PC-3 (cell line): ENCODE measurements at regions not wholly inside any gene's neighbourhood (a gene's known extent, or its start where the extent isn't known, plus 50 kb on each side); places are given as distances from the start of the nearest gene placed in this dataset.

Experiments used
- ATAC-seq: fragments of 200-7000 bp; cut with Tn5 transposase; 2 replicates; pipeline ENCODE4 v1.9.1; 2020; ENCODE audit warnings: mild to moderate bottlenecking, moderate library complexity
- BruUV-seq: library from RNA; stranded (reverse); fragments of 400-500 nt; replicated peaks from 2 replicates; lab custom pipeline; 2021; lab: Mats Ljungman, UMichigan
- CTCF ChIA-PET: fragments of 300-600 bp; sonication (Branson Sonifier 250); formaldehyde crosslinking; loops from one replicate; lab custom pipeline; 2022; ENCODE audit warnings: antibody characterized with exemption; lab: Charles Lee
- POLR2A ChIA-PET: fragments of 300-600 bp; sonication (Branson Sonifier 250); formaldehyde crosslinking; loops from one replicate; lab custom pipeline; 2022; ENCODE audit warnings: antibody characterized with exemption; ENCODE audit not compliant: unreplicated experiment; lab: Charles Lee
- DNase-seq: peaks from one replicate; pipeline ENCODE4 v3.0.0-alpha.2; 2015
- H2AFZ ChIP-seq: fragments of 300-600 bp; sonication (generic); 2 replicates; pipeline ENCODE4 v1.6.0; 2016; ENCODE audit warnings: antibody characterized with exemption, low read length
- H3F3A ChIP-seq: fragments of 300-600 bp; sonication (generic); one replicate; pipeline ENCODE4 v1.6.0; 2017; ENCODE audit warnings: antibody characterized with exemption, low read length, control low read depth, mild to moderate bottlenecking; ENCODE audit not compliant: unreplicated experiment
- H3K27ac ChIP-seq: fragments of 300-600 bp; sonication (generic); 2 replicates; pipeline ENCODE4 v1.5.1; 2016; ENCODE audit warnings: mild to moderate bottlenecking, low read length
- H3K27me3 ChIP-seq: fragments of 300-600 bp; sonication (generic); 2 replicates; pipeline ENCODE4 v1.6.1; 2016; ENCODE audit warnings: low read length, mixed read lengths
- H3K36me3 ChIP-seq: fragments of 300-600 bp; sonication (generic); 2 replicates; pipeline ENCODE4 v1.6.1; 2016; ENCODE audit warnings: low read depth, mixed run types, low read length, mixed read lengths
- H3K4me1 ChIP-seq: fragments of 300-600 bp; sonication (generic); 2 replicates; pipeline ENCODE4 v1.5.1; 2016; ENCODE audit warnings: low read length; ENCODE audit not compliant: insufficient read depth
- H3K4me2 ChIP-seq: fragments of 300-600 bp; sonication (generic); 2 replicates; pipeline ENCODE4 v1.6.0; 2016; ENCODE audit warnings: low read length
- H3K4me3 ChIP-seq: fragments of 300-600 bp; sonication (generic); 2 replicates; pipeline ENCODE4 v1.5.1; 2016; ENCODE audit warnings: mild to moderate bottlenecking, low read length, mixed read lengths
- H3K79me2 ChIP-seq: fragments of 300-600 bp; sonication (generic); 2 replicates; pipeline ENCODE4 v1.6.1; 2017; ENCODE audit warnings: low read length, mixed read lengths
- H3K9ac ChIP-seq: fragments of 300-600 bp; sonication (generic); 2 replicates; pipeline ENCODE4 v1.6.0; 2016; ENCODE audit warnings: mild to moderate bottlenecking, low read length
- H3K9me2 ChIP-seq: fragments of 300-600 bp; sonication (generic); replicated peaks from 2 replicates; pipeline ENCODE4 v1.6.1; 2016; ENCODE audit warnings: mixed run types, low read length, mixed read lengths
- H3K9me3 ChIP-seq: fragments of 300-600 bp; sonication (generic); 2 replicates; pipeline ENCODE4 v1.6.1; 2016; ENCODE audit warnings: low read length, mixed read lengths
- H4K20me1 ChIP-seq: fragments of 300-600 bp; sonication (generic); 2 replicates; pipeline ENCODE4 v1.6.1; 2016; ENCODE audit warnings: low read length, mixed read lengths
- EZH2 ChIP-seq: fragments of 300-600 bp; sonication (generic); IDR thresholded peaks from one replicate; pipeline ENCODE4 v1.6.1; 2017; ENCODE audit warnings: antibody characterized with exemption, mild to moderate bottlenecking, low read length; ENCODE audit not compliant: unreplicated experiment
- EZH2phosphoT487 ChIP-seq: fragments of 300-600 bp; sonication (generic); IDR thresholded peaks from 2 replicates; pipeline ENCODE4 v1.6.1; 2018; ENCODE audit warnings: mild to moderate bottlenecking, antibody characterized with exemption, low read length, borderline replicate concordance
- intact Hi-C: fragments of 100-400 bp; cut with micrococcal nuclease; formaldehyde crosslinking; loops from 2 replicates; pipeline ENCODE4 v1.9.0; 2023
- TF ChIP-seq, protein P1 (sequence below): fragments of 300-600 bp; sonication (generic); conservative IDR thresholded peaks from 2 replicates; pipeline ENCODE4 v1.5.1; 2017; ENCODE audit warnings: antibody characterized with exemption, low read depth, mild to moderate bottlenecking, low read length

DNA sequence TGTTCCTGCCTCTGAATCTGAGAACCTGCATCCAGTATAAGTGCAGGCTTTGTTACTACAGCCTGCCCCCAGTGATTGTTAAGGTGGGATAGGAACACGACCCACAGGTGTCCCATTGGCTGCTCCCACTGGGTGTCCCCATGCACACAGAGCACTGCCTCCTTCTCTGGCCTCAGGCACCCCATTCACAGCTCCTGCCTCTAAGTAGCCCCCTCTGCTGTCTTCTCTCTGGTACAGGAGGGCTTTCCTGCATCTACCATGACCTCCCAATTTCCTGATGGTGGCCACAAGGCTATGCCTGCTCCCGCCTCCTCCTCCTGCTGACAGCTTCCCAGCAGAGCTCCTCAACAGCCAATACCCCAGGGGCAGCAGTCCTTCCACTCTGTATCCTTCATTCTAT is 238.6 kb upstream of the TMC3 start:
- no peak overlapping the region for H3K4me2 ChIP-seq
- no peaks in the 10 kb centered on the region for H3K9me3 ChIP-seq
- no TSS peak for BruUV-seq
- peaks cover 41% of the 10 kb centered on the region for H3K27me3 ChIP-seq
- ChIA-PET POLR2A (no interaction called here), CTCF (no interaction called here)
- H4K20me1 ChIP-seq = no peaks in the 10 kb centered on the region
- no peak overlapping the region for H2AFZ ChIP-seq
- H3K4me3 ChIP-seq = no peak overlapping the region
- intact Hi-C loops = no loop called here
- H3K9me2 ChIP-seq = no peaks in the 10 kb centered on the region
- no peaks in the 10 kb centered on the region for H3K4me1 ChIP-seq
- H3K9ac ChIP-seq = no peak overlapping the region
- DNase-seq (no peak), ATAC-seq (no peak)
- no peaks in the 10 kb centered on the region for H3K79me2 ChIP-seq
- no peak overlapping the region for H3K27ac ChIP-seq
- no peaks in the 10 kb centered on the region for H3K36me3 ChIP-seq
- TF ChIP-seq EZH2phosphoT487 (no peak), EZH2 (no peak)
- TF ChIP-seq, protein P1, sequence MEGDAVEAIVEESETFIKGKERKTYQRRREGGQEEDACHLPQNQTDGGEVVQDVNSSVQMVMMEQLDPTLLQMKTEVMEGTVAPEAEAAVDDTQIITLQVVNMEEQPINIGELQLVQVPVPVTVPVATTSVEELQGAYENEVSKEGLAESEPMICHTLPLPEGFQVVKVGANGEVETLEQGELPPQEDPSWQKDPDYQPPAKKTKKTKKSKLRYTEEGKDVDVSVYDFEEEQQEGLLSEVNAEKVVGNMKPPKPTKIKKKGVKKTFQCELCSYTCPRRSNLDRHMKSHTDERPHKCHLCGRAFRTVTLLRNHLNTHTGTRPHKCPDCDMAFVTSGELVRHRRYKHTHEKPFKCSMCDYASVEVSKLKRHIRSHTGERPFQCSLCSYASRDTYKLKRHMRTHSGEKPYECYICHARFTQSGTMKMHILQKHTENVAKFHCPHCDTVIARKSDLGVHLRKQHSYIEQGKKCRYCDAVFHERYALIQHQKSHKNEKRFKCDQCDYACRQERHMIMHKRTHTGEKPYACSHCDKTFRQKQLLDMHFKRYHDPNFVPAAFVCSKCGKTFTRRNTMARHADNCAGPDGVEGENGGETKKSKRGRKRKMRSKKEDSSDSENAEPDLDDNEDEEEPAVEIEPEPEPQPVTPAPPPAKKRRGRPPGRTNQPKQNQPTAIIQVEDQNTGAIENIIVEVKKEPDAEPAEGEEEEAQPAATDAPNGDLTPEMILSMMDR = no peak
- H3F3A ChIP-seq = no peaks in the 10 kb centered on the region

DNA sequence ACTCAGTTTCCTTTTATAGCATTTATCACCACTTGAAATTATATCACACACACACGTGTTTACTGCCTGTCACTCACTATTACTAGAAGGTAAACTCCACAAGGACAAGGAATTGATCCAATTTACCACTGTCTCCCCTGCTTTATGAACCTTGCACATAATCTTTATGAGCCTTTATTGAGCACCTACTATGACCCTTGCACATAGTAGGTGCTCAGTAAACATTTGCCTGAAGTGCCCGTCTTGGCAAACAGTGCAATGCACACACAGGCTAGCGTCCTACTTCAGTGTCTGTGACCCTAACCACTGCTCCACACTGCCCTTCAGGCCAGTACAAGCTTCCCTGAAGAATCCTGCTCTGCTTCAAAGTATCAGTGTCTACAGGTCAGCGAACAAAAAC is 237.7 kb upstream of the TMC3 start:
- H3K79me2 ChIP-seq = no peaks in the 10 kb centered on the region
- H3K27me3 ChIP-seq = peaks cover 41% of the 10 kb centered on the region
- BruUV-seq = no TSS peak
- no peak overlapping the region for H3K4me2 ChIP-seq
- no peaks in the 10 kb centered on the region for H4K20me1 ChIP-seq
- no peak overlapping the region for H3K9ac ChIP-seq
- H3K4me3 ChIP-seq = no peak overlapping the region
- TF ChIP-seq EZH2 (no peak), EZH2phosphoT487 (no peak)
- TF ChIP-seq, protein P1 = no peak
- no peak overlapping the region for H3K27ac ChIP-seq
- ChIA-PET CTCF (no interaction called here), POLR2A (no interaction called here)
- H3K9me3 ChIP-seq = no peaks in the 10 kb centered on the region
- no peaks in the 10 kb centered on the region for H3F3A ChIP-seq
- H3K9me2 ChIP-seq = no peaks in the 10 kb centered on the region
- H2AFZ ChIP-seq = no peak overlapping the region
- no peaks in the 10 kb centered on the region for H3K36me3 ChIP-seq
- intact Hi-C loops = no loop called here
- H3K4me1 ChIP-seq = no peaks in the 10 kb centered on the region
- ATAC-seq (no peak), DNase-seq (no peak)

DNA sequence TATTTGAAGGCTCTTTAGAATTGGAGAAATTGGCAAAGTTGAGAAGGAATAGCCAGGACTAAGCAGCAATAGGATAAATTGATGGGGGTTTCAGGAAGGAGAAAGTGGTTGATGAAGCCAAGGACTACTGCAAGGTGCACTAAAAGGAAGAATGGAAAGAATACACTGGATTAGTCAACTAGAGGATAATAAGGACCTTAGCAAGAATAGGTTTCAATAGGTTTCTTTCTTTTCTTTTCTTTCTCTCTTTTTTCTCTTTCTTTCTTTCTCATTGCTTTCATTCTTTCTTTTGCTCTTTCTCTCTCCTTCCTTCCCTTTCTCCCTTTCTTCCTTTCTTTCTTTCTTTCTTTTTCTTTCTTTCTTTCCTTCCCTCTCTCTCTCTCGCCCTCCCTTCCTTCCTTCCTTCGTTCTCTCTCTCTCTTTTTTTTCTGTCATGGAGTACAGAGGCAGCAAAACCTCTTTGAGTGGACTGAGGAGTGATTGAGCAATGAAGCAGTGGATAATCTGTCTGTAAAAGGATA is 234.4 kb upstream of the TMC3 start:
- ChIA-PET CTCF (no interaction called here), POLR2A (no interaction called here)
- ATAC-seq (no peak), DNase-seq (no peak)
- no peak overlapping the region for H3K9ac ChIP-seq
- TF ChIP-seq, protein P1 = no peak
- H3K27ac ChIP-seq = no peak overlapping the region
- BruUV-seq = no TSS peak
- no peak overlapping the region for H3K4me2 ChIP-seq
- H4K20me1 ChIP-seq = no peaks in the 10 kb centered on the region
- no peaks in the 10 kb centered on the region for H3K9me3 ChIP-seq
- H3K4me1 ChIP-seq = no peaks in the 10 kb centered on the region
- no peaks in the 10 kb centered on the region for H3K79me2 ChIP-seq
- H3K27me3 ChIP-seq = peaks cover 34% of the 10 kb centered on the region
- no peaks in the 10 kb centered on the region for H3F3A ChIP-seq
- H3K36me3 ChIP-seq = no peaks in the 10 kb centered on the region
- no peaks in the 10 kb centered on the region for H3K9me2 ChIP-seq
- intact Hi-C loops = no loop called here
- H3K4me3 ChIP-seq = no peak overlapping the region
- H2AFZ ChIP-seq = no peak overlapping the region
